VCaP (cell line): ENCODE measurements at regions not wholly inside any gene's neighbourhood (a gene's known extent, or its start where the extent isn't known, plus 50 kb on each side); places are given as distances from the start of the nearest gene placed in this dataset.

Experiments
- H3K27ac ChIP-seq: fragments of 450-650 bp; 2 replicates; pipeline ENCODE4 v1.5.1; 2017
- CTCF ChIP-seq: fragments of 450-650 bp; conservative IDR thresholded peaks from 2 replicates; pipeline ENCODE4 v1.5.1; 2017; ENCODE audit warnings: mild to moderate bottlenecking, moderate library complexity

GRCh38 chr6:20036141-20036677 is 176.1 kb downstream of the MBOAT1 start:
- no peak for TF ChIP-seq CTCF
- no peak overlapping the region for H3K27ac ChIP-seq

GRCh38 chr6:20038410-20039204 is 173.7 kb downstream of the MBOAT1 start:
- TF ChIP-seq CTCF: no peak
- no peak overlapping the region for H3K27ac ChIP-seq

GRCh38 chr6:20044883-20045282 is 167.4 kb downstream of the MBOAT1 start:
- no peak overlapping the region for H3K27ac ChIP-seq
- no peak for TF ChIP-seq CTCF
